NCI-H187 treated with DMSO at 0.1 percent for 48 hours (cell line): ENCODE measurements at regions not wholly inside any gene's neighbourhood (a gene's known extent, or its start where the extent isn't known, plus 50 kb on each side); places are given as distances from the start of the nearest gene placed in this dataset.

ENCODE experiments used
- DNase-seq: peaks from one replicate; lab custom pipeline; 2025; lab: John Stamatoyannopoulos, UW

DNA sequence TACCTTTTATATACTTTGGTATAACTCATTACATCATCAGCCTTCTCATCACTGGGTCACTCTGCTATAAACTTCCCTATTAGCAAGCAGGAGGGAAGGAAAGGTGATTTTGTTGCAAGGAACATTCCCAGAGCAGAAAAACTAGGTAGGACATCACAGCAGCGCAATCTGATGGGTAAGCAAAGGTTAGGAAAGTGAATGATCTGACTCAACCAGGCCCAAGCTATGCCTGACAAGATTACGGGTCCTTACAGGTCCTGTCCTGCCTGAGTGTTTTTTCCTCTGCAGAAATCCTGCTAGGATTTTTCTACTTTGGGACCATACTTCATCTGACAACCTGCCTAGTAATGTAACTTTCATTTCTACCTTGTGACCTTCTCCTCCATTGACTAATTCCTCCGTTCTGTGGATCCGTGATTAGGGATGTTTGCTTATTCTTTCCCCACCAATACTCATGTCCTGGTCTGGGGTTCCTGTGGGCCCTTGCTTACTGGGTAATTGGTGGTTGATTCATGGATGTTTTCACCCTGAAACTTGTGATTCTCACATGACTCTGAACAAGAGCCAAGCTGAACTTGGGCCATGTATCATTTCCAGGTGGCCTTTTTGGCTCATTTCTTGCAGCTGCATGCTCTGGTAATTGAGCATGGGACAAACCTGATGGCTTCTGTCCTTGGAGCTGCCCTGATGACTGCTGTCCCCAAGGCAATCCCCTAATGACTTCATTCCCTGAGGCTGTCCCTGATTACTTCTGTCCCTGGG is 111.9 kb upstream of the KIT start:
- no peak for DNase-seq

DNA sequence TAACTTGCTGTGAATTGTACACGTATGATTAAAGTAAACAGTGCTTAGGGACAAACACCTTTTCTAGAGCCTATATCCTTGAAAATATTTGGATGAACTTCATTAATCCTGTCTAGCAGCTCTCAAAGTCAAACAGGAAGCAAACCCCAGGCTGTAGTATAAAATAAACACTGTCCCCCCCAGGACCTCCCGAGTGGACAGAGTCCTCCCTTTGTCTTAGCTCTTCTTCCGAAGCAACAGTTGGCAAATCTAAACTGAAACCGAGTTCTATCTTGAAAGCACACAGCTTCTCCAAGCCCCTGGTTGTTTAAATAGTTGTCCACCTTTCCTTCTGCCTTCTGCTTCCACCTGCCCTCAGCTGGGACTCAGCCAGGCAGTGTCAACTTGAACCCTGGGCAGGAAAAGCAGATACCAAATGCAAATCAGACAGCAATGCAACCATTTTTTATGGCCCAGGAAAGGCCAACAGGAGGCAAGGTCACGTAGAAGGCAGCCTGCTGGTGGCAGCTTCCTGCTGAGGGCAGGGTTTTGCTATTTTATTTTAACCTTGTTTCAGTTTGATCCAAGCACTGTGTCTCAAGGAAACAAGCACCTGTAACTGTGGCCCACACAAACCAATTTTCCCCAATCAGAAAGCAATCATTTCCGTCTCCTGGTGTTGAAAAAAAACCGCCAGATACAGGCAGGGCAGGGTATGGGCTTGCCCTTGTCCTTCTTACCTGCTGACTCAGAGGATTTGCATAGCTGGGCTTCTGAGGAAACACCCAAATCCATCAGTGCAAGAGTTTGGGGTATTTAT is 110.3 kb upstream of the KIT start:
- no peak for DNase-seq

GRCh38 chr4:54548098-54548620 is 109.6 kb upstream of the KIT start:
- DNase-seq = no peak

GRCh38 chr4:54548831-54549460 is 108.8 kb upstream of the KIT start:
- DNase-seq = no peak

GRCh38 chr4:54550395-54551171 is 107.2 kb upstream of the KIT start:
- no peak for DNase-seq

GRCh38 chr4:54553001-54553400 is 104.8 kb upstream of the KIT start:
- no peak for DNase-seq

DNA sequence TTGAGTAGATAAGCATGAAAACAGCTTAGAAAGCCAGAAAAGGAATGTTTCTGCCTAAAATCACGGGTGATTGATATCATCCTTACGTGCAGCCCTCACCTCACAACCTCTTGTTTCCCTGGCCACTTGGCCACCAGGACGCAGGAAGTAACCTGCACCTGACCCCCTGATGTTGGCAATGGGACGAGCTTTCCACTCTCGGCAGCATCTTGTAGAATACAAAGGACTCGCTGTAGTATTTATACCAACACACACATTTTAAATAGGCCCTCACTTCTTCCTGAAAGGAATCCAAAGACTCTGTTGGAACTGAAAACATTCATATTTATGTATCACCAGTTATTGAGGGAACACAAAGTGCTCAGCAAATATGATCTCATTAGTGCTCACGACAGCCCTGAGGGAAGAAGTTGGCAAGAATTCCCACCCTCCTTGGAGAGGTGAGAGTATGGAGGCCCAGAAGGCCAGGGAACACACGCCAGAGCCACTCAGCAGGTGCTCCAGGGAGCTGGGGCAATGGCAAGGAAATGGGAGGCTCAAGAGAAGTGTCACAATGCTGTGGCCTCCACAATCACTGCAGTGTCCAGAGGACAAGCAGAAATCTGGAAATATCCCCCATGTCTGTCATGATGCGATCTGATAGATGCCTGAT is 103.3 kb upstream of the KIT start:
- DNase-seq = no peak

DNA sequence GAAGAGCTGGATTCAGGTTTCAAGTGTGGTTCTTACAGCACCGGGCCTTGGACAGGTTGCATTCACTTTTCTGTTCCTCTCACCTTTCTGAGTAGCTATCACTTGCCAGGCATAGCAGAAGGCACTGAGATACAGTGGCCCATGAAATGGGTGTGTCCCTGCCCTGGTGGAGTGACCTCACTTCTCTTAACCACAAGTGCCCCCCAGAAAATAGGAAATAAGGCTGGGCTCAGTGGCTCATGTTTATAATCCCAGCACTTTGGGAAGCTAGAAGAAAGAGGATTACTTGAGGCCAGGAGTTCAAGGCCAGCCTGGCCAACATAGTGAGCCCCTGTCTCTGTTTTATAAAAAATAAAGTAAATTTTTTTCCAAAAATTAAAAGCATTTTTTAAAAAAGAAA is 101.7 kb upstream of the KIT start:
- DNase-seq = no peak

DNA sequence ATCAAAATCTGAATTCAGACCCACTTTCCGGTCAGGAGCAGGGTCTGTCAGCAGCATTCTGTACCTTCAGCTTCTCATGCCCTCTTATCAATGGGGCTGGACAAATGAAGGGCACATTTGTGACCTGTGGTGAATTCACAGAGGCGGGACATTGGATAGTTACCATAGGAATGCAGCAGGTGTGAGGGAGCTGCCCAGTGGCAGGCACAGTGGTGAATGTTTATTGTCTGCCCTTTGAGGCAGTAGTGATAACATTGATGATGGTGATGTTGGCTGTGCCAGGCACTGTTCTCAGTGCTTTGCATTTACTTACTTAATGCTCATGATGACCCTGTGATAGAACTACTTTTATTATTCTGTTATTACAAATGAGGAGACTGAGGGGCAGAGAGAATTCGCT is 101.2 kb upstream of the KIT start:
- no peak for DNase-seq

GRCh38 chr4:54558889-54559677 is 98.7 kb upstream of the KIT start:
- DNase-seq = no peak

GRCh38 chr4:54560513-54560912 is 97.2 kb upstream of the KIT start:
- no peak for DNase-seq

DNA sequence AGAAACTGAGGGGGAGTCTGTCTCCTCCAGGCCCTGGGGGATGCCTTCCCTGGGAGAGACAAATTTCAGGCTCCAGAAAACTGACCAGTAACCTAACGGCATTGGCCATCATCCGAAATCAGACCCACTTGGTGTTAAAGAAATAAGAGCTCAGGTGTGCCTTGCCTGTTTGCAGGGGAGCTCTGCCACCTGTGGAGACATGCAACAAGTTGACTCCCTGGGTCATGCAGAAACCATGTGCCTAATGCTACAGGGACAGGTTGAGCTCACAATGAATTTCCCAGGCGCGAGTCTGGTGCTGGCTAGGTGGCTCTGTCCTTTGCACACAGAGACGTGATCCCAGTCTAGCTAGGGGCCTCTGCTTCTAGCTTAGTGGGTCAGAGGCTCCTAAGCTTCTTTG is 95.8 kb upstream of the KIT start:
- no peak for DNase-seq

- DNase-seq = peak; percentile 62
These were observed 91.1 kb upstream of the KIT start for GRCh38 chr4:54566608-54567007.

DNA sequence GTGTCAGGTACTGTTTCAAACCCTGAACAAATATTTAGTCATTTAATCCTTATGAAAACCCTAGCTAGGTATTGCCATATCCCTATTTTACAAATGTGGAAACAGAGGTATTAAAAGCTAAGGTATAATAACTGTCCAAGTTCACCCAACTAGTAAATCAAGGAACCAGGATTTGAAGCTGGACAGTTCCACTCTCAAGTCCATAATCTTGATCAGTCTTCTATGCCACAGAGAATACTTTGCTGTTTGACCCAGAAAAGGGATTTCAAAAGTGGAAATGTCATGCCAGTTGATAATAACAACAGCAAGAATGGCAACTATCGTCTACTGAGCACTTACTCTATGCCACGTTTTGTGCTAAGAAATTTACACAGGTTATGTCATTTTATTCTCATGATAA is 90.4 kb upstream of the KIT start:
- no peak for DNase-seq

DNA sequence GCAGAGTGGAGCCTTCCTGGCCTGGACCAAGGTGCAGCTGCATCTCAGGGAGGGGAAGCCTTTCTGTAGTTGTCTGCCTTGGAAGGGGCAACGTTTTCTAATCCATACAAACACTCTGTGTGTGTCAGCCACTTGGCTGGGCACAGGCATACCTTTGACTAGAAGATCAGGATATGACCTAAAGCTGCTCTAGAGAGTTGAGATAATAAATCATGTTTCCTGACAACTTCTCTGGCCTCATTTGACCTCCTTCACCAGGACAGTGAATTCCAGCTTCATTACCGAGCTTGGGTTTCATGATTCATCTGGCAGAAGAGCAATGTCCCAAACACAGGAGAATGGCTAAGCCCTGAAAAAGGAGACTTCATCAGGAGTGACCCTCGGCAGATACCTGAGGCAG is 89.6 kb upstream of the KIT start:
- no peak for DNase-seq

DNA sequence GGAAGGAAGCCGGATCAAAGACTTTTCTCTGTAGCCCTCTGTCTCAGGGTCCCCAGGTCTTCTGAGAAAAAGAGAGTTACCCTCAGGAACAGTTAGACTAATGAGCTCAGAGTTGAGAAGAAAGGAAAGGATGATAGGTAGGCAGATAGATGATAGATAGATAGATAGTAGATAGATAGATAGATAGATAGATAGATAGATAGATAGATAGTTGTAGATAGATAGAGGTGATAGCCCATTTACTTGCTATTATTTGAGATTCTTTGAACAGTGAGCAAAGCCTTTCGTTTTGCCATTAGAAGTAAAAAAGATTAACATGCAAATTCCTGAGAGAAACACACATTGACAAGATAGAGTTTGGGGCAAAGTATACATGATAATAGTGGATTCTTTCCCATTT is 86.9 kb upstream of the KIT start:
- DNase-seq = no peak

- DNase-seq = no peak
These were observed 86.2 kb upstream of the KIT start for GRCh38 chr4:54571293-54572151.

- DNase-seq = no peak
These were observed 85.6 kb upstream of the KIT start for GRCh38 chr4:54572152-54572542.

- no peak for DNase-seq
These were observed 83.3 kb upstream of the KIT start for GRCh38 chr4:54574500-54574899.

GRCh38 chr4:54575919-54576318 is 81.8 kb upstream of the KIT start:
- no peak for DNase-seq
